ENCODE measurements at regions not wholly inside any gene's neighbourhood (a gene's known extent, or its start where the extent isn't known, plus 50 kb on each side); places are given as distances from the start of the nearest gene placed in this dataset.

GRCh38 chr5:166708291-166708690 lies 1583.2 kb upstream of the WWC1 start:
- Histone ChIP-seq H3K36me3 (ENCODE audit: control insufficient read depth, insufficient read depth, low read length) (no peaks in the 10 kb centered on the region), H3K27me3 (ENCODE audit: control insufficient read depth, insufficient read depth, low read length) (no peaks in the 10 kb centered on the region), H3K4me3 (ENCODE audit: low read depth, low read length) (no peak overlapping the region)
- DNase-seq (ENCODE audit: low read depth), result no peak
- no peak for TF ChIP-seq CTCF (IDR thresholded peaks at IDR 0.05; ENCODE audit: insufficient read depth, low read length, severe bottlenecking)
- no peak for FAIRE-seq

GRCh38 chr5:166709691-166710090 lies 1581.8 kb upstream of the WWC1 start:
- no peak for TF ChIP-seq CTCF (IDR thresholded peaks at IDR 0.05; ENCODE audit: insufficient read depth, low read length, severe bottlenecking)
- no peaks in the 10 kb centered on the region for H3K36me3 ChIP-seq (ENCODE audit: control insufficient read depth, insufficient read depth, low read length)
- no peak for DNase-seq (ENCODE audit: low read depth)
- H3K4me3 ChIP-seq (ENCODE audit: low read depth, low read length), result no peak overlapping the region
- no peak for FAIRE-seq
- H3K27me3 ChIP-seq (ENCODE audit: control insufficient read depth, insufficient read depth, low read length), result no peaks in the 10 kb centered on the region

- Histone ChIP-seq H3K27me3 (ENCODE audit: control insufficient read depth, insufficient read depth, low read length) (no peaks in the 10 kb centered on the region), H3K36me3 (ENCODE audit: control insufficient read depth, insufficient read depth, low read length) (no peaks in the 10 kb centered on the region), H3K4me3 (ENCODE audit: low read depth, low read length) (no peak overlapping the region)
- DNase-seq (ENCODE audit: low read depth), result peak; percentile 40
- no peak for FAIRE-seq
- TF ChIP-seq CTCF (IDR thresholded peaks at IDR 0.05; ENCODE audit: insufficient read depth, low read length, severe bottlenecking), result no peak
Observed at GRCh38 chr5:166710271-166710670, 1581.2 kb upstream of the WWC1 start.

- no peak for TF ChIP-seq CTCF (IDR thresholded peaks at IDR 0.05; ENCODE audit: insufficient read depth, low read length, severe bottlenecking)
- DNase-seq (ENCODE audit: low read depth) (no peak), FAIRE-seq (no peak)
- Histone ChIP-seq H3K27me3 (ENCODE audit: control insufficient read depth, insufficient read depth, low read length) (no peaks in the 10 kb centered on the region), H3K4me3 (ENCODE audit: low read depth, low read length) (no peak overlapping the region), H3K36me3 (ENCODE audit: control insufficient read depth, insufficient read depth, low read length) (no peaks in the 10 kb centered on the region)
Observed at GRCh38 chr5:166712447-166713185, 1578.8 kb upstream of the WWC1 start.

GRCh38 chr5:166713295-166713694 lies 1578.2 kb upstream of the WWC1 start:
- no peak for FAIRE-seq
- Histone ChIP-seq H3K4me3 (ENCODE audit: low read depth, low read length) (no peak overlapping the region), H3K36me3 (ENCODE audit: control insufficient read depth, insufficient read depth, low read length) (no peaks in the 10 kb centered on the region), H3K27me3 (ENCODE audit: control insufficient read depth, insufficient read depth, low read length) (no peaks in the 10 kb centered on the region)
- DNase-seq (ENCODE audit: low read depth), result no peak
- no peak for TF ChIP-seq CTCF (IDR thresholded peaks at IDR 0.05; ENCODE audit: insufficient read depth, low read length, severe bottlenecking)

Measured in bronchial epithelial cell (primary cell).